ENCODE measurements at regions not wholly inside any gene's neighbourhood (a gene's known extent, or its start where the extent isn't known, plus 50 kb on each side); places are given as distances from the start of the nearest gene placed in this dataset.

DNA sequence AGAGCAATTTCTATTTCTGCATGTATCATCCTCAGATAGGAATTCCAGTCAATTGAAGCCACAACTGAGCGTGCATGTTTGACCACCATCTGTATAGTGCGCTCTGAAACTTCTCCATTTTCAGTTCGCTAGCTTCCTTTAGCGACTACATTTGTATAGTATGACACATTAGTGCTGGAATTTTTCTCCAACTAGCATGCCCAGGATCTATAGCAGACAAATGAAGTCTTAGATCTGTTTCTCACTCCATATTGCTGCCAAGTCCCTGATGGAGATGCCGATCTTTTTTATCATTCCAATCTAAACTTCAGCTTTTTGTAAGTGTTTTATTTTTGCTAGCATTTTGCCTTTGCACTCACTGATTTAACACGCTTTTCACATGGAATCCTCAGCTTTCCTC is 774.8 kb upstream of the TENM3 start:
- H3K4me3 ChIP-seq (ENCODE audit: low read depth in 1 of 2, low read length in 2 of 2), result no peak overlapping the region
- H3K4me1 ChIP-seq (ENCODE audit: insufficient read depth, low read length), result no peaks in the 10 kb centered on the region

DNA sequence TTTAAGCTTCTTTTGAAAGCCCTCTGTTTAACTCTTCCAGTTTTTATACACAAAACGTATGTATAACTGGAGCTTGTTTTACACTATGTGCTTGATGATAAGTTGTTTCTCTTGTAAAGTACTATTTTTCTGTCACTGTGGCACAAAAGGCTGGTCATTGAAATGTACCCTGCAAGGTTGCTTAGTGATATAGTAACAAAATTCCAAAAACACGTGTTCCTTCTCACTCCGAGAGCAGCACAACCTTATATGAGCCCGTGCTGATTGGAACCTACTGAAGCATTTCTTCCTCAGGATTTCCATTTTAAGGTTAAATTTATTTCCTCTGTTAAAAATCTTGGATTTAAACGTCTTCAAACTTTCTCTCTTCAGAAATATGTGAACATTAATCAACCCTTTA is 772.9 kb upstream of the TENM3 start:
- DNase-seq, result no peak
- Histone ChIP-seq H3K27ac (ENCODE audit: low read length) (no peak overlapping the region), H3K4me1 (ENCODE audit: insufficient read depth, low read length) (no peaks in the 10 kb centered on the region), H3K4me2 (ENCODE audit: insufficient read depth, low read length) (no peak overlapping the region), H2AFZ (ENCODE audit: low read depth, low read length) (no peak overlapping the region), H3K4me3 (ENCODE audit: low read depth in 1 of 2, low read length in 2 of 2) (no peak overlapping the region), H3K79me2 (ENCODE audit: insufficient read depth, low read length) (no peaks in the 10 kb centered on the region), H4K20me1 (ENCODE audit: insufficient read depth, low read length) (no peaks in the 10 kb centered on the region), H3K9ac (ENCODE audit: low read depth, low read length) (no peak overlapping the region), H3K36me3 (ENCODE audit: insufficient read depth, low read length) (no peaks in the 10 kb centered on the region), H3K9me3 (ENCODE audit: insufficient read depth, low read length, severe bottlenecking) (no peaks in the 10 kb centered on the region), H3K27me3 (ENCODE audit: insufficient read depth, low read length, poor library complexity) (no peaks in the 10 kb centered on the region)
- no peak for ATAC-seq (ENCODE audit: insufficient read depth, low read depth)
- TF ChIP-seq, protein P1, sequence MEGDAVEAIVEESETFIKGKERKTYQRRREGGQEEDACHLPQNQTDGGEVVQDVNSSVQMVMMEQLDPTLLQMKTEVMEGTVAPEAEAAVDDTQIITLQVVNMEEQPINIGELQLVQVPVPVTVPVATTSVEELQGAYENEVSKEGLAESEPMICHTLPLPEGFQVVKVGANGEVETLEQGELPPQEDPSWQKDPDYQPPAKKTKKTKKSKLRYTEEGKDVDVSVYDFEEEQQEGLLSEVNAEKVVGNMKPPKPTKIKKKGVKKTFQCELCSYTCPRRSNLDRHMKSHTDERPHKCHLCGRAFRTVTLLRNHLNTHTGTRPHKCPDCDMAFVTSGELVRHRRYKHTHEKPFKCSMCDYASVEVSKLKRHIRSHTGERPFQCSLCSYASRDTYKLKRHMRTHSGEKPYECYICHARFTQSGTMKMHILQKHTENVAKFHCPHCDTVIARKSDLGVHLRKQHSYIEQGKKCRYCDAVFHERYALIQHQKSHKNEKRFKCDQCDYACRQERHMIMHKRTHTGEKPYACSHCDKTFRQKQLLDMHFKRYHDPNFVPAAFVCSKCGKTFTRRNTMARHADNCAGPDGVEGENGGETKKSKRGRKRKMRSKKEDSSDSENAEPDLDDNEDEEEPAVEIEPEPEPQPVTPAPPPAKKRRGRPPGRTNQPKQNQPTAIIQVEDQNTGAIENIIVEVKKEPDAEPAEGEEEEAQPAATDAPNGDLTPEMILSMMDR (IDR thresholded peaks at IDR 0.05; ENCODE audit: borderline replicate concordance, extremely low read depth, low read length, poor library complexity, severe bottlenecking), result no peak
- no peak for TF ChIP-seq EZH2 (IDR thresholded peaks at IDR 0.05; ENCODE audit: borderline replicate concordance, low read depth, low read length, severe bottlenecking)

More for the DNA sequence above, 774.8 kb upstream of the TENM3 start:
- Histone ChIP-seq H4K20me1 (ENCODE audit: insufficient read depth, low read length) (no peaks in the 10 kb centered on the region), H3K4me2 (ENCODE audit: insufficient read depth, low read length) (no peak overlapping the region), H3K9ac (ENCODE audit: low read depth, low read length) (no peak overlapping the region), H3K9me3 (ENCODE audit: insufficient read depth, low read length, severe bottlenecking) (no peaks in the 10 kb centered on the region), H3K36me3 (ENCODE audit: insufficient read depth, low read length) (no peaks in the 10 kb centered on the region), H3K79me2 (ENCODE audit: insufficient read depth, low read length) (no peaks in the 10 kb centered on the region), H3K27me3 (ENCODE audit: insufficient read depth, low read length, poor library complexity) (no peaks in the 10 kb centered on the region), H3K27ac (ENCODE audit: low read length) (no peak overlapping the region), H2AFZ (ENCODE audit: low read depth, low read length) (no peak overlapping the region)
- no peak for TF ChIP-seq EZH2 (IDR thresholded peaks at IDR 0.05; ENCODE audit: borderline replicate concordance, low read depth, low read length, severe bottlenecking)
- TF ChIP-seq, protein P1 (IDR thresholded peaks at IDR 0.05; ENCODE audit: borderline replicate concordance, extremely low read depth, low read length, poor library complexity, severe bottlenecking), result no peak
- no peak for DNase-seq
- no peak for ATAC-seq (ENCODE audit: insufficient read depth, low read depth)

DNA sequence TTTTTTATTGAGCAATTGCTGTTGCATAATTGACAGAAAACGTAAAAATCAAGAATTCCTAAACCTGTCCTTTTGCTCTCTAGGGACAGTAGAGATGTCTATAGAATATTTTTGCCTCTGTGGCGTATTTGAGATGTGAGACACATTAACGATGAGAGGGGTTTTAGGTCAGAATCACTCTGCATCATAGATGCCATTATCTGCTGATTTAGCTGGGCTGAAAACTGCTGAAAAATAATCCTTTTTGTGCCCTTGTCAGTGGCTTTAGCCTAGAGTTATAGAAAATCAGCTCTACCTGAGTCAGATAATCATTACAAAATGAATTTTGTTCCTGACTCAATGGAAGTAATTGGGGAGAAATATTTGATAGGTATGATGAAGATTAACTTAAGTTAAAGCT is 767.8 kb upstream of the TENM3 start:
- no peaks in the 10 kb centered on the region for H3K79me2 ChIP-seq (ENCODE audit: insufficient read depth, low read length)
- H3K4me3 ChIP-seq (ENCODE audit: low read depth in 1 of 2, low read length in 2 of 2), result no peak overlapping the region
- TF ChIP-seq, protein P1 (IDR thresholded peaks at IDR 0.05; ENCODE audit: borderline replicate concordance, extremely low read depth, low read length, poor library complexity, severe bottlenecking), result no peak
- no peak for TF ChIP-seq EZH2 (IDR thresholded peaks at IDR 0.05; ENCODE audit: borderline replicate concordance, low read depth, low read length, severe bottlenecking)
- no peaks in the 10 kb centered on the region for H3K9me3 ChIP-seq (ENCODE audit: insufficient read depth, low read length, severe bottlenecking)
- no peaks in the 10 kb centered on the region for H3K4me1 ChIP-seq (ENCODE audit: insufficient read depth, low read length)
- ATAC-seq (ENCODE audit: insufficient read depth, low read depth), result no peak
- H3K27me3 ChIP-seq (ENCODE audit: insufficient read depth, low read length, poor library complexity), result no peaks in the 10 kb centered on the region
- no peak overlapping the region for H3K9ac ChIP-seq (ENCODE audit: low read depth, low read length)
- no peaks in the 10 kb centered on the region for H4K20me1 ChIP-seq (ENCODE audit: insufficient read depth, low read length)
- H3K36me3 ChIP-seq (ENCODE audit: insufficient read depth, low read length), result no peaks in the 10 kb centered on the region
- H3K4me2 ChIP-seq (ENCODE audit: insufficient read depth, low read length), result no peak overlapping the region
- H3K27ac ChIP-seq (ENCODE audit: low read length), result no peak overlapping the region
- no peak for DNase-seq
- no peak overlapping the region for H2AFZ ChIP-seq (ENCODE audit: low read depth, low read length)
